ENCODE measurements at regions not wholly inside any gene's neighbourhood (a gene's known extent, or its start where the extent isn't known, plus 50 kb on each side); places are given as distances from the start of the nearest gene placed in this dataset.

DNA sequence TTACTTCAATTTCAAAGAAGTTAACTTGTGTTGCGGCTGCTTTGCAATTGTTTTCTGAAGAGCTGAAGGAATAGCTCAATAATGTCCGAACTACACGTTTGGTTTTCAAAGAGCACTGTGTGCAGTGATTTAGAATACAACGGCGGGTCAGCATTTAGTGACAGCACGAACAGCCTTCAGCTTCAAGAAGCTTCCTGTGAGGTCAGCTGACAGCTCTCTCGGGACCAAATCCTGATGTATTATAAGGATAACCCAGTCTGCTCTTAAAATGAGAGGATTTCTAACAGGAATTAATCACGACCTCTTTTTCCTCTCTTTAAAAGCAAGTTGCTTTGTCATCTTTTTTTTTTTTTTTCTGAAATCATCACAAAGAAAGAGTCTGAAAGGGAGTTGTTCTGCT is 97.9 kb upstream of the UNC13C start:
- Histone ChIP-seq H3K27me3 (replicated peaks in 1 of 4; ENCODE audit: control extremely low read depth in 1 of 4, control insufficient read depth in 3 of 4, insufficient read depth in 4 of 4, low read length in 3 of 4) (no peaks in the 10 kb centered on the region), H3K36me3 (replicated peaks in 1 of 2; ENCODE audit: control extremely low read depth in 1 of 2, control insufficient read depth in 1 of 2, extremely low read depth in 1 of 2, insufficient read depth in 2 of 2, low read length in 1 of 2) (no peaks in the 10 kb centered on the region), H4K20me1 (ENCODE audit: control insufficient read depth, insufficient read depth, low read length, poor library complexity, severe bottlenecking) (no peaks in the 10 kb centered on the region), H3K9me3 (ENCODE audit: control extremely low read depth in 1 of 3, control insufficient read depth in 2 of 3, insufficient read depth in 1 of 3, low read length in 2 of 3) (no peaks in the 10 kb centered on the region), H3K4me2 (replicated peaks; ENCODE audit: low read depth, low read length, poor library complexity, severe bottlenecking) (no peak overlapping the region), H3K27ac (ENCODE audit: low read length in 2 of 2) (no peak overlapping the region), H3K9ac (ENCODE audit: low read length) (no peak overlapping the region), H2AFZ (ENCODE audit: insufficient read depth, low read depth, low read length, poor library complexity, severe bottlenecking) (no peak overlapping the region), H3K4me1 (ENCODE audit: control insufficient read depth in 2 of 2, insufficient read depth in 2 of 2, low read length in 2 of 2) (no peaks in the 10 kb centered on the region), H3K79me2 (ENCODE audit: control insufficient read depth, insufficient read depth, low read length) (no peaks in the 10 kb centered on the region), H3K4me3 (ENCODE audit: control extremely low read depth in 1 of 5, extremely low read depth in 1 of 5, insufficient read depth in 1 of 5, low read depth in 2 of 5, low read length in 4 of 5) (no peak overlapping the region)
- Mint-ChIP-seq H3K27me3 (no peaks in the 10 kb centered on the region), H3K4me1 (no peaks in the 10 kb centered on the region), H3K27ac (no peak overlapping the region), H3K4me3 (no peak overlapping the region), H3K9me3 (ENCODE audit: insufficient read depth) (no peaks in the 10 kb centered on the region)
- ChIA-PET CTCF (no interaction called here), POLR2A (no interaction called here)
- TF ChIP-seq EZH2 (IDR thresholded peaks at IDR 0.05; ENCODE audit: borderline replicate concordance, insufficient read depth, low read depth, low read length, poor library complexity, severe bottlenecking), result no peak
- TF ChIP-seq, protein P1, sequence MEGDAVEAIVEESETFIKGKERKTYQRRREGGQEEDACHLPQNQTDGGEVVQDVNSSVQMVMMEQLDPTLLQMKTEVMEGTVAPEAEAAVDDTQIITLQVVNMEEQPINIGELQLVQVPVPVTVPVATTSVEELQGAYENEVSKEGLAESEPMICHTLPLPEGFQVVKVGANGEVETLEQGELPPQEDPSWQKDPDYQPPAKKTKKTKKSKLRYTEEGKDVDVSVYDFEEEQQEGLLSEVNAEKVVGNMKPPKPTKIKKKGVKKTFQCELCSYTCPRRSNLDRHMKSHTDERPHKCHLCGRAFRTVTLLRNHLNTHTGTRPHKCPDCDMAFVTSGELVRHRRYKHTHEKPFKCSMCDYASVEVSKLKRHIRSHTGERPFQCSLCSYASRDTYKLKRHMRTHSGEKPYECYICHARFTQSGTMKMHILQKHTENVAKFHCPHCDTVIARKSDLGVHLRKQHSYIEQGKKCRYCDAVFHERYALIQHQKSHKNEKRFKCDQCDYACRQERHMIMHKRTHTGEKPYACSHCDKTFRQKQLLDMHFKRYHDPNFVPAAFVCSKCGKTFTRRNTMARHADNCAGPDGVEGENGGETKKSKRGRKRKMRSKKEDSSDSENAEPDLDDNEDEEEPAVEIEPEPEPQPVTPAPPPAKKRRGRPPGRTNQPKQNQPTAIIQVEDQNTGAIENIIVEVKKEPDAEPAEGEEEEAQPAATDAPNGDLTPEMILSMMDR (IDR thresholded peaks at IDR 0.05), result no peak
- intact Hi-C loops (cut with micrococcal nuclease), result no loop called here
- ATAC-seq (ENCODE audit: low read depth) (no peak), DNase-seq (no peak)
- WGBS (ENCODE audit: insufficient coverage), result 74% methylated on average over 5 of the region's 8 CpGs

DNA sequence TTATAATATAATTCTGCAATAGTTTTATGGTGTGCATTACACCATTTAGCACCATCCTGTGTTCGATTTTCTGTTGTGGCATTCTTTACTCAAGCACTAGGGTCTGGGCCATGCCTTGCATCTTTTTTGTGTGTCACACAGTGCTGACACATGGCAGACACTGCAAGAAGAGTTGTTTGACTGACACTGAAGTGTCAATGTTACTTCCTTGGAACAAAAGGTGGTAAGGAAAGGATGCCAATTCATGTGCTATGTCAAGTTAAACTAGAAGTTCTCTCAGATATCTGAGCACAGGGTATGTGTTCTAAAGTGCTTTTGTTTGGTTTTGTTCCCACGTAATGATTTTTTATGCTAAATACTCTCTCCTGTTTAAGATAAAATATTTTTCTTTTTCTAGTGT is 102.5 kb upstream of the UNC13C start:
- Histone ChIP-seq H3K9ac (ENCODE audit: low read length) (no peak overlapping the region), H3K79me2 (ENCODE audit: control insufficient read depth, insufficient read depth, low read length) (no peaks in the 10 kb centered on the region), H2AFZ (ENCODE audit: insufficient read depth, low read depth, low read length, poor library complexity, severe bottlenecking) (no peak overlapping the region), H3K36me3 (replicated peaks in 1 of 2; ENCODE audit: control extremely low read depth in 1 of 2, control insufficient read depth in 1 of 2, extremely low read depth in 1 of 2, insufficient read depth in 2 of 2, low read length in 1 of 2) (no peaks in the 10 kb centered on the region), H3K4me2 (replicated peaks; ENCODE audit: low read depth, low read length, poor library complexity, severe bottlenecking) (no peak overlapping the region), H3K27me3 (replicated peaks in 1 of 4; ENCODE audit: control extremely low read depth in 1 of 4, control insufficient read depth in 3 of 4, insufficient read depth in 4 of 4, low read length in 3 of 4) (no peaks in the 10 kb centered on the region), H3K4me1 (ENCODE audit: control insufficient read depth in 2 of 2, insufficient read depth in 2 of 2, low read length in 2 of 2) (no peaks in the 10 kb centered on the region), H3K27ac (ENCODE audit: low read length in 2 of 2) (no peak overlapping the region), H4K20me1 (ENCODE audit: control insufficient read depth, insufficient read depth, low read length, poor library complexity, severe bottlenecking) (no peaks in the 10 kb centered on the region), H3K9me3 (ENCODE audit: control extremely low read depth in 1 of 3, control insufficient read depth in 2 of 3, insufficient read depth in 1 of 3, low read length in 2 of 3) (no peaks in the 10 kb centered on the region), H3K4me3 (ENCODE audit: control extremely low read depth in 1 of 5, extremely low read depth in 1 of 5, insufficient read depth in 1 of 5, low read depth in 2 of 5, low read length in 4 of 5) (no peak overlapping the region)
- H3K9me3 Mint-ChIP-seq (ENCODE audit: insufficient read depth), result no peaks in the 10 kb centered on the region
- ChIA-PET CTCF (no interaction called here), POLR2A (no interaction called here)
- WGBS (ENCODE audit: insufficient coverage), result 60% methylated on average over 1 of the region's 2 CpGs
- H3K4me3 Mint-ChIP-seq, result no peak overlapping the region
- no peaks in the 10 kb centered on the region for H3K4me1 Mint-ChIP-seq
- no peaks in the 10 kb centered on the region for H3K27me3 Mint-ChIP-seq
- DNase-seq (no peak), ATAC-seq (ENCODE audit: low read depth) (no peak)
- no peak overlapping the region for H3K27ac Mint-ChIP-seq
- TF ChIP-seq, protein P1 (IDR thresholded peaks at IDR 0.05), result no peak
- no peak for TF ChIP-seq EZH2 (IDR thresholded peaks at IDR 0.05; ENCODE audit: borderline replicate concordance, insufficient read depth, low read depth, low read length, poor library complexity, severe bottlenecking)
- intact Hi-C loops (cut with micrococcal nuclease), result no loop called here
